ENCODE measurements at regions not wholly inside any gene's neighbourhood (a gene's known extent, or its start where the extent isn't known, plus 50 kb on each side); places are given as distances from the start of the nearest gene placed in this dataset.

DNA sequence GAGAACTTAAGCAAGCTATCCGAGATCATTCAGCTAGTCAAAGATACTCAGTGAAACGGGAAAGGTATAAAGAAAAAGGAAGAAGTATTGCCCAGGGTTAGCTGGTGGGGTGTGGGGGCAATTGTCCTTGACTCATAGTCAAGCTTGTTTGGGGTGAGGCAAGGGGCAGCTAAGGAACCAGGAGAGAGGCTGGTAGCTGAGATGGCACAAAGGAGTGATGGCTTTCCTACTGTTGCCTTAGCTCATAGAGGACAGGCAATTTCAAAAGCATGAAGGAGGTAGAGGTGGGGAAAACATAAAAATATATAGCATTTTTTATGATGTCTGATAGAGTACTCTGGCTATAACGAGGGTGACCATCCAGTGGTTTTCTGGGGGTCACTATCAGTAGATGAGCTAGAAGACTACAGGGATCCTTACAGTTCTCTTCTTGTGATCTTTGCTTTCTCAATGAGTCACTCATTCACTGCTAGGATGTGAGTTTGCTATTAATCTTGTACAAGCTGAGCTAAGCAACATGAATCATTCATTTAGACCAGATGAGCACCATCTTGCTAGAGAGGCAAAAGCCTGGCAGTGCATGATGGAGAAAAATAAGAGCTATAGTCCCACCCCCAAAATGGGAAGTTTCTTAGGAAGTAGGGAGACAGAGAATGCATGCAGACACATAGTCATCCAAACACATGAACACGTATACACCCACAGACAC lies 207.1 kb upstream of the PFN2 start:
- TF ChIP-seq, protein P1, sequence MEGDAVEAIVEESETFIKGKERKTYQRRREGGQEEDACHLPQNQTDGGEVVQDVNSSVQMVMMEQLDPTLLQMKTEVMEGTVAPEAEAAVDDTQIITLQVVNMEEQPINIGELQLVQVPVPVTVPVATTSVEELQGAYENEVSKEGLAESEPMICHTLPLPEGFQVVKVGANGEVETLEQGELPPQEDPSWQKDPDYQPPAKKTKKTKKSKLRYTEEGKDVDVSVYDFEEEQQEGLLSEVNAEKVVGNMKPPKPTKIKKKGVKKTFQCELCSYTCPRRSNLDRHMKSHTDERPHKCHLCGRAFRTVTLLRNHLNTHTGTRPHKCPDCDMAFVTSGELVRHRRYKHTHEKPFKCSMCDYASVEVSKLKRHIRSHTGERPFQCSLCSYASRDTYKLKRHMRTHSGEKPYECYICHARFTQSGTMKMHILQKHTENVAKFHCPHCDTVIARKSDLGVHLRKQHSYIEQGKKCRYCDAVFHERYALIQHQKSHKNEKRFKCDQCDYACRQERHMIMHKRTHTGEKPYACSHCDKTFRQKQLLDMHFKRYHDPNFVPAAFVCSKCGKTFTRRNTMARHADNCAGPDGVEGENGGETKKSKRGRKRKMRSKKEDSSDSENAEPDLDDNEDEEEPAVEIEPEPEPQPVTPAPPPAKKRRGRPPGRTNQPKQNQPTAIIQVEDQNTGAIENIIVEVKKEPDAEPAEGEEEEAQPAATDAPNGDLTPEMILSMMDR (IDR thresholded peaks at IDR 0.05), result no peak
- no peak for TF ChIP-seq POLR2A (IDR thresholded peaks at IDR 0.05)
- no peak for TF ChIP-seq POLR2AphosphoS5 (IDR thresholded peaks at IDR 0.05)
